RKO (cell line): ENCODE measurements at regions not wholly inside any gene's neighbourhood (a gene's known extent, or its start where the extent isn't known, plus 50 kb on each side); places are given as distances from the start of the nearest gene placed in this dataset.

ENCODE experiments used
- DNase-seq: peaks from one replicate; pipeline ENCODE4 v3.0.0-alpha.2; 2016; ENCODE audit warnings: low spot score

- DNase-seq, result no peak
These were observed 188.8 kb downstream of the TSHZ3 start for GRCh38 chr19:31160336-31160926.

DNA sequence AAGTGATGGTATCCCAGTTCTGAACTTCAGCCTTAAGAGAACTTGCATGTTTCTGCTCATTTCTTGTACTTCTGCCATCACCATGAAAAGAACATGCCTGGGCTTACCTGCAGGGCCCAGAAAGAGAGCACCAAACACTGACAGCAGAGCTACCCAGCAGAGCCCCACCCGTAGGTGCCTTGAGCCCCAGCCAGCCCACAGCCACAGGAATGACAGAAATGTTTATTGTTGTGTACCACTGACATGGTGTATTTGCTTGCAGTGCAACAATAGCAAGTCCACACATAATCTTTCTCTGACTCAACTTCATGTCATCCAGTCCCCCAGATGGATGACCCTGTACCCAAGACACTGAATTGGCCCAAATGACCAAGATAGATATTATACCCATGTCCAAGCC, 195.2 kb downstream of the TSHZ3 start:
- DNase-seq, result no peak

DNA sequence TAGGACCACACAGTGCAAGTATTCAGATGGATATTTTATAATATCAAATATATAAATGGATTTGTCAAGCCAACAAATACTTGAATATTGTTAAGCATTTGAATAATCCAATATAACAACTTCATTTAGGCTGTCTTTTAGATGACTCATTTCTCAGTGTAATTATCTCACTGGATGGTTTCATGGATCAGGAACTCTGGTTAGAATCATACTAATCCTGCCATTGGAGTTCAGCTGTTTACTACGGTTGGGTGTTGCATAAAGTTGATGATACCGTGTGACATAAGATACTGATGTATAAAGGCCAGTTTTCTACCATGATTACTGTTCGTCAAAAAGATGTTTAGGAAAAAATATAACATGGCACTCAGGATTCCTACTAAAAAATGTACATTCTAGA, 196.3 kb downstream of the TSHZ3 start:
- DNase-seq, result no peak

DNA sequence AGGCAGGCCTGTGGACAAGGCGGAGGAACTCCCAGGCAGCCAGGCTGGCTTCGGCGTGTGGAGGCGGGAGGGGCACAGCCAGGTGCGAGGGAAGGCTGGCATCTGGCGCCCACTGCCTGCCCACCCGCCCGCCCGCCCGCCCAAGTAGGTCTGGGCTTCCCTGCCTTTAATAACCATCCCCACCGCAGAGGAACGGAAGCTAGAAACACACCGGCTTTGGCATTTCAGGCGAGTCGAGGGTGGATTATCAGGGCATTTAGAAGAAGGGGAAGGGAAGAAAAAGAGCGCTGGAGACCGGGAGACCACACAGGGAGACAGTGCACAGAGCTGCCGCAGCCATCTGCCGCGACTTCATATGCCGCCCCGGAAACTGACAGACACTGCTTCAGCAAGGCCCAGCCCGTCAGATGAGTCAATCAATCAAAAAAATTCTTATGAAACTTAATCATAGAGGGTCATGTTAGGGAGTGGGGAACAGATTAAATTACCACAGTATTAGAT, 199.7 kb downstream of the TSHZ3 start:
- DNase-seq, result no peak

GRCh38 chr19:31148671-31149070, 200.6 kb downstream of the TSHZ3 start:
- DNase-seq, result no peak

GRCh38 chr19:31147234-31147633, 202.0 kb downstream of the TSHZ3 start:
- DNase-seq, result no peak

- no peak for DNase-seq
These were observed 202.6 kb downstream of the TSHZ3 start for GRCh38 chr19:31146546-31147183.

GRCh38 chr19:31146015-31146414, 203.2 kb downstream of the TSHZ3 start:
- no peak for DNase-seq

DNA sequence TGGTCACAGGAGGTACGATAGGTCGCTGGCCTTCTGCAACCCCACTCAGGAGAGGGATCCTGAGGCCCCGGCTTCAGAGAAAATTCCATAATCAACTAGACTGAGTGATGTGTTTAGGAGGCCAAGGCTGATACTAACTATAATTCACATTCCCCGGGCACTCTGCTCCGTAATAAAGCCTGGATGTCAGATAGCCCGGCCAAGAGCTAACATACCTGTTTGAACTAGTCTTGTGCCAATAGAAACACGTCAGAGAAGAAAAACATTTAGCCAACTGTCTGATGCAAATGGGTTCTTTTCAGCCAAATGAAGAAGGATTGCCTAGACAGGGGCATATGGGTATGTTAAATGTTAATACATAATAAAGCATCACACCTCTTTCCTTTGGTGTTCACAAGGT, 204.2 kb downstream of the TSHZ3 start:
- DNase-seq, result no peak

DNA sequence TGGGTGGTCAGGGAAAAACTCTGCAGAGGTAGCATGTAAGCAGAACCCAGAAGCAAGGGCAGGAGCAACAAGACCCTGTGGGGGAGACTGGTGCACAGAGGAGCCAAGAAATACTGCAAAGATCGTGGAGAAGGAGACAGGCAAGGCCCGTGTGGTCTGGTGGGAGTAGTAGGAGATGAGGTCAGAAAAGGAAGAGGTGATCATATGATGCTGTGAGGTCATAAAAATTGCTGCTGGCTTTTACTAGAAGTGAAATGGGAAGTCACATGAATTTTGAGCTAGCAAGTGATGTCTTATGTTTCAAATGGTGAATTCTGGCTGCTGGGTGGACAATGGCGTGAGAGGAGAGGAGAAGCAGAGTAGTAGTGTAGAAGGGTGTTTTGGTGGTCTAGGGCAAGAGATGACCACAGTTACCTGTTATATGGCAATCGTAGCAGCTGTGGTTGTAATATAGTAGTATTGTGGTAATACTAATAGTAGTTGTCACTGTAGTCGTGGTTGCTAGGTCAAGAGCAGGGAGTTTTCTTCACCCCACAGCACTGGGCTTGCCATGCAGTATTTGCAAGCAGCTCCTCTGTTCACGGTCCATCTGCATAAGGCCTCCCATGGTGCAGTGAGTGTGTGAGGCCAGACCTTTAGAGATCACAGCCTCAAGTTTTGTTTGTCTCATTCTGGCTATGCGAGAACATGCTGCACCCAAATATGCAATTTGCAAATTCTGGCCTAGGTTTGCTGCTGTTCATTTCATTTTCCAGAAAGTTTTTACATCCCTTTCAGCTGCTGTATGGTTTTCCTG, 205.0 kb downstream of the TSHZ3 start:
- DNase-seq, result no peak

DNA sequence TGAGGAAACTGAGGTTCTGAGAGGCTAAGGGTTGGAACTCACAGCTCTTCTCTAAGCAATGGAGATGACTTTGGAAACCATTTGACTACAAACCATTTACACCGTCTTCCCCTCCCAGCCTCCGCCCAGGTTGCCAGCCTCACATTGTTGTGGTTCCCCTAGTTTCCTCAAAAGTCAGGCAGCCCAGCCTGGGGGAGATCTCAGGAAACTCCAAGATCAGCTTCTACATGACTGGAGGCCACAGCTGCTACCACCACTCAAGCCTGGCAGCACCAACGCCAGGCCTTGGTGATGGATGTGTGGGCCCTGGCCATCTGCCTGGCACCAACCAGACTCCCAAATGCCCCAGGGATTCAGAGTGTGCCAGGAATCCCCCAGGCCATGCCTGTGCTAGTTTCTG, 207.9 kb downstream of the TSHZ3 start:
- DNase-seq, result no peak

DNA sequence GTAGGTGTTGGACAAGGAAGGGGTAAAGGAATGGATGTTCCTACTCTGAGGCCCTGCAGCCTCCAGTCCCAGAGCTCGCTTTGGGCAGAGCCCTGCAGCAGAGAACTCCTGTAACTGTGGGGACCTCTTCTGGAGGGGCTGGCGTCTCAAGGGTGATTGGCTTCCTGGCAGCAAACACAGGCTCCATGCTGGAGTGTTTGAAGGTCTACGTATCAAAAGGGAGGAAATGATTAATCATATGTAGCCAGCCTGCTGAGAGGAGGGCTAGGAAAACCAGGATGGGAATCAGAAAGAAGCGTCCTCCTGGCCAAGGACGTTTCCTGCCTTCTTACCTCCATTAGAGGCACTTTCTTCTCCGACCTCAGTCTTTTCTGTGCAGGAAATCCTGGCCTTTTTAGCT, 208.5 kb downstream of the TSHZ3 start:
- DNase-seq, result no peak

DNA sequence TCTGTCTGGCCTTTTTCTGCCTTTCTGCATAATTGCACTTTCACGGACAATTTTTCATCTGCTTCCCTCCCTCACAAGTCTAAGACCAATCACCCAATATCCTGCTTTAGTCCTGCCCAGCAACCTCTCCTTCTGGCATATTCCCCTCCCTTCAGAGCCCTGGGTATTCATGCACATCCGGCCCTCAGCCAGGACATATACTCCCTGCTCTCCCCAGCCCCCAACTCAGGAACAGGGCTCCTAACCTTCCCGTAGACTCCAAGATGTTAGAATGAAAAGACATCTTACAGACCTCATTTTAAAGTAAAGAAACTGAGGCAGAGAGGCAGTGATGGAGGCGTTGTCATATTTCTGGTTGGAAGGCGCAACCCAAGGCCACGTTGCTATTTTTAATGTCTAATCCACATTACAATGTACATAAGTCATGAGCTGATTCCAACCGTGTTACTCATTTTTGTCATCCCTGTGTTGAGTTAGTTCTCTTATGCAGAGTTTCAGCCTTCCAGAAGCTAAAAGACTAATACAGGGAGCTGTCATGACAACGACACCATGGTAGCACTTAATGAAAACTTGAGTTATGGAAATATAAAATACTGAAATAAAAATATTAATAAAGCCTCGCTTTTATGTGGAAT, 209.2 kb downstream of the TSHZ3 start:
- DNase-seq, result peak; percentile 15

GRCh38 chr19:31138077-31138476, 211.2 kb downstream of the TSHZ3 start:
- no peak for DNase-seq

GRCh38 chr19:31135841-31136240, 213.4 kb downstream of the TSHZ3 start:
- DNase-seq, result no peak

GRCh38 chr19:31132753-31133110, 216.5 kb downstream of the TSHZ3 start:
- no peak for DNase-seq

DNA sequence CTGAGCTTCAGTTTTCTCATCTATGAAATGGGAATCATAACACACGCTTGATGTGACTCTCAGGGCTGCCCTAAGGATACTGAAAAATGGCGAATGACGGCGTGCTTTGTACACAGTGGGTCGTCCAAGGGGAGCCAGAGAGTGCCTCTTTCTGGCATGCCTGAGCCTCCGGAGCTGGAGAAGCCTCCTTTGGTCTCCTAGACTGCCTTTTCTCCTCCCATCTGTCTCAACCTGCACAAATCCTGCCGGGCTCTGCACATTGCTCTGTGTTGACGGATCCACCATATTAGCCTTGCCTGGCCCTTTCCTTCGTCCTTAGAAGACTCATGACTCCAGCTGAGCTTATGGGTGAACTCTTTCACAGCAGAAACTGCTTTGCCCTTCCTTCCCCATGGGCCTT, 220.9 kb downstream of the TSHZ3 start:
- no peak for DNase-seq

- DNase-seq, result no peak
These were observed 221.9 kb downstream of the TSHZ3 start for GRCh38 chr19:31127134-31127967.

DNA sequence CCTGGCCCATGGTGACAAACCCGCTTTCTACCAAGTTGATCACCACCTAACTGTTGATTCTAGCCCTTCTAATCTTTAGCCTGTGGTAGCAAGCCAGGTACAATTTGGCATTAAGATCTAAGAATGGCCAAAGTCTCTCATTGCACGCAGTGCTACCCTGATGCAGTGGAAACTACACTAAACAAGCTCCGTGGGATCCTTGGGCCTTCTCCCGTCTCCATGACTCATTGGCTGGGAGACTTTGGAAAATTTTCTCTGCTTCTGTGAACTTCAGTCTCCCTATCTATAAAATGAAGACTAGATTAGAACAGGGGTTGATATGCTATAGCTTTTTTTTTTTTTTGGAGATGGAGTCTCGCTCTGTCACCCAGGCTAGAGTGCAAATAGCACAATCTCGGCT, 223.0 kb downstream of the TSHZ3 start:
- DNase-seq, result no peak

DNA sequence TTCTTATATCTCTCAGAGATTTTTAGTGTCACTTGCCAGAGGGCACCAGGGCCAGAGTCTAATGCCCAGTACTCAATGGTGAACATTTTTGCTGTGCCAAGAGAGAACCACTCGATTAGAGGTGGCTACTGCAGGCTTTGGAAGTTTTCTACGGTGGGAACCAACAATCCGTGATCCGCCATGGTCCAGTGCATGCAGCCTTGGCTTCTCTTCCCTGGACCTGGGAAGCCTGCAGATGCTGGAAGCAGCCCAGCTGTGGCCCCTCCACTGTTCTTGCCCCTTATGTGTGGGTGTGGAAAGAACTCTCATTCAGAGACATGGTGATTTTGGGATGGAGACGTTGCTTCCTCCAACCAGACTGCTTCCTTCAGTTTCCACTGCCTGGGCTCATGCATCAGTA, 224.2 kb downstream of the TSHZ3 start:
- no peak for DNase-seq

GRCh38 chr19:31121501-31121900, 227.7 kb downstream of the TSHZ3 start:
- no peak for DNase-seq

GRCh38 chr19:31120952-31121351, 228.3 kb downstream of the TSHZ3 start:
- no peak for DNase-seq
